H9 (cell line): ENCODE measurements at regions not wholly inside any gene's neighbourhood (a gene's known extent, or its start where the extent isn't known, plus 50 kb on each side); places are given as distances from the start of the nearest gene placed in this dataset.

ENCODE experiments used
- DNase-seq: peaks from one replicate; pipeline ENCODE4 v3.0.0-alpha.2; 2017
- H2AFZ ChIP-seq: one replicate; pipeline ENCODE4 v1.6.1; 2013; ENCODE audit warnings: mild to moderate bottlenecking, low read length, control low read depth, moderate library complexity
- H2AK5ac ChIP-seq: 2 replicates; pipeline ENCODE4 v1.6.1; 2013; ENCODE audit warnings: low read length, control low read depth, mixed read lengths; ENCODE audit not compliant: insufficient read length
- H2BK120ac ChIP-seq: one replicate; pipeline ENCODE4 v1.6.1; 2013; ENCODE audit warnings: low read depth, mild to moderate bottlenecking, low read length, control low read depth, inconsistent platforms; ENCODE audit not compliant: poor library complexity, severe bottlenecking
- H2BK12ac ChIP-seq: 2 replicates; pipeline ENCODE4 v1.6.1; 2013; ENCODE audit warnings: low read length, control low read depth, mixed read lengths, low read depth; ENCODE audit not compliant: insufficient read length
- H2BK15ac ChIP-seq: 2 replicates; pipeline ENCODE4 v1.6.1; 2013; ENCODE audit warnings: low read depth, low read length, control low read depth
- H2BK20ac ChIP-seq: one replicate; pipeline ENCODE4 v1.6.1; 2013; ENCODE audit warnings: low read depth, mild to moderate bottlenecking, low read length, control low read depth, inconsistent platforms; ENCODE audit not compliant: poor library complexity, severe bottlenecking
- H2BK5ac ChIP-seq: 2 replicates; pipeline ENCODE4 v1.6.1; 2013; ENCODE audit warnings: low read length, control low read depth, mixed read lengths; ENCODE audit not compliant: insufficient read length
- H3K14ac ChIP-seq: 2 replicates; pipeline ENCODE4 v1.6.1; 2013; ENCODE audit warnings: low read length, control low read depth; ENCODE audit not compliant: insufficient read depth
- H3K18ac ChIP-seq: 2 replicates; pipeline ENCODE4 v1.6.1; 2013; ENCODE audit warnings: low read depth, mild to moderate bottlenecking, mixed read lengths, low read length, control low read depth; ENCODE audit not compliant: insufficient read length
- H3K23ac ChIP-seq: 2 replicates; pipeline ENCODE4 v1.6.1; 2013; ENCODE audit warnings: low read length, control low read depth, mixed read lengths, low read depth; ENCODE audit not compliant: insufficient read length
- H3K23me2 ChIP-seq: 2 replicates; pipeline ENCODE4 v1.6.1; 2013; ENCODE audit warnings: low read depth, mild to moderate bottlenecking, mixed read lengths, low read length, control low read depth; ENCODE audit not compliant: insufficient read length, poor library complexity, severe bottlenecking
- H3K27ac ChIP-seq: 2 replicates; pipeline ENCODE4 v1.5.1; 2013; ENCODE audit warnings: low read length, control low read depth, mixed read lengths, low read depth; ENCODE audit not compliant: insufficient read length
- H3K27me3 ChIP-seq: 2 replicates; pipeline ENCODE4 v1.6.1; 2013; ENCODE audit warnings: low read length, control low read depth, inconsistent platforms; ENCODE audit not compliant: insufficient read depth
- H3K4ac ChIP-seq: 2 replicates; pipeline ENCODE4 v1.6.1; 2013; ENCODE audit warnings: low read depth, mild to moderate bottlenecking, control low read depth, inconsistent platforms, low read length, moderate library complexity
- H3K4me1 ChIP-seq: 2 replicates; pipeline ENCODE4 v1.6.1; 2013; ENCODE audit warnings: low read length, control low read depth, inconsistent platforms; ENCODE audit not compliant: insufficient read depth
- H3K4me2 ChIP-seq: 2 replicates; pipeline ENCODE4 v1.6.1; 2013; ENCODE audit warnings: low read length, control low read depth, mixed read lengths; ENCODE audit not compliant: insufficient read length, insufficient read depth
- H3K56ac ChIP-seq: 2 replicates; pipeline ENCODE4 v1.6.1; 2013; ENCODE audit warnings: low read depth, mild to moderate bottlenecking, mixed read lengths, low read length, control low read depth; ENCODE audit not compliant: insufficient read length
- H3K79me1 ChIP-seq: 2 replicates; pipeline ENCODE4 v1.6.1; 2013; ENCODE audit warnings: low read depth, mild to moderate bottlenecking, moderate library complexity, low read length, control low read depth, inconsistent platforms; ENCODE audit not compliant: insufficient read depth, poor library complexity, severe bottlenecking
- H3K79me2 ChIP-seq: 2 replicates; pipeline ENCODE4 v1.6.1; 2013; ENCODE audit warnings: low read length, control low read depth, inconsistent platforms; ENCODE audit not compliant: insufficient read depth
- H3K9ac ChIP-seq: 2 replicates; pipeline ENCODE4 v1.6.1; 2013; ENCODE audit warnings: low read length, control low read depth, mixed read lengths; ENCODE audit not compliant: insufficient read length; ENCODE audit errors: extremely low read depth
- H3K9me3 ChIP-seq: one replicate; pipeline ENCODE4 v1.6.1; 2013; ENCODE audit warnings: low read depth, low read length, inconsistent platforms; ENCODE audit not compliant: control insufficient read depth
- H3T11ph ChIP-seq: one replicate; pipeline ENCODE4 v1.6.1; 2013; ENCODE audit warnings: mild to moderate bottlenecking, low read length, control low read depth, inconsistent platforms
- H4K20me1 ChIP-seq: one replicate; pipeline ENCODE4 v1.6.1; 2013; ENCODE audit not compliant: control insufficient read depth, insufficient read length, insufficient read depth
- H4K5ac ChIP-seq: 2 replicates; pipeline ENCODE4 v1.6.1; 2013; ENCODE audit warnings: low read depth, mild to moderate bottlenecking, mixed read lengths, low read length, control low read depth; ENCODE audit not compliant: insufficient read length
- H4K8ac ChIP-seq: replicated peaks from 2 replicates; pipeline ENCODE4 v1.6.1; 2013; ENCODE audit warnings: low read length, control low read depth, mixed read lengths, low read depth; ENCODE audit not compliant: insufficient read length
- H4K91ac ChIP-seq: 2 replicates; pipeline ENCODE4 v1.6.1; 2013; ENCODE audit warnings: low read depth, mild to moderate bottlenecking, moderate library complexity, mixed read lengths, low read length, control low read depth; ENCODE audit not compliant: insufficient read length
- H3K27ac Mint-ChIP-seq, 3 experiments: 2 replicates in 2 of 3; 3 replicates in 1 of 3; pipeline ENCODE4 v1.8.0; 2020 to 2021; ENCODE audit warnings: mixed read lengths in 3 of 3, mild to moderate bottlenecking in 1 of 3, moderate library complexity in 1 of 3
- H3K27me3 Mint-ChIP-seq: 2 replicates; pipeline ENCODE4 v1.8.0; 2021; ENCODE audit warnings: low read depth, mild to moderate bottlenecking, moderate library complexity, mixed read lengths
- H3K36me3 Mint-ChIP-seq, 3 experiments: 2 replicates in 2 of 3; 3 replicates in 1 of 3; pipeline ENCODE4 v1.8.0; 2020 to 2021; ENCODE audit warnings: low read depth in 3 of 3, mixed read lengths in 3 of 3; ENCODE audit not compliant: insufficient read depth in 1 of 3
- H3K4me1 Mint-ChIP-seq, 2 experiments: 2 replicates each; pipeline ENCODE4 v1.8.0; 2020; ENCODE audit warnings: mixed read lengths in 2 of 2
- H3K4me3 Mint-ChIP-seq, 2 experiments: 2 replicates in 1 of 2; 3 replicates in 1 of 2; pipeline ENCODE4 v1.8.0; 2020 to 2021; ENCODE audit warnings: mild to moderate bottlenecking in 2 of 2, mixed read lengths in 2 of 2, moderate library complexity in 1 of 2
- H3K9me3 Mint-ChIP-seq, 2 experiments: 2 replicates in 1 of 2; 3 replicates in 1 of 2; pipeline ENCODE4 v1.8.0; 2020; ENCODE audit warnings: mild to moderate bottlenecking in 2 of 2, mixed read lengths in 2 of 2, moderate library complexity in 1 of 2
- WGBS: extraction: QIAGEN DNeasy Blood & Tissue Kit; methylation state at CpG from one replicate; pipeline ENCODE4 v1.1.7; 2013; ENCODE audit warnings: missing lambda C conversion rate, low lambda C conversion rate, mixed read lengths; ENCODE audit not compliant: insufficient read length; ENCODE audit errors: extremely low coverage; 5-methylcytosine and 5-hydroxymethylcytosine counted together
- TF ChIP-seq, protein P1 (sequence below): fragments of 200-600 bp; sonication (generic); conservative IDR thresholded peaks from 3 replicates; pipeline ENCODE4 v1.8.0; 2021; ENCODE audit warnings: antibody characterized with exemption, mild to moderate bottlenecking

DNA sequence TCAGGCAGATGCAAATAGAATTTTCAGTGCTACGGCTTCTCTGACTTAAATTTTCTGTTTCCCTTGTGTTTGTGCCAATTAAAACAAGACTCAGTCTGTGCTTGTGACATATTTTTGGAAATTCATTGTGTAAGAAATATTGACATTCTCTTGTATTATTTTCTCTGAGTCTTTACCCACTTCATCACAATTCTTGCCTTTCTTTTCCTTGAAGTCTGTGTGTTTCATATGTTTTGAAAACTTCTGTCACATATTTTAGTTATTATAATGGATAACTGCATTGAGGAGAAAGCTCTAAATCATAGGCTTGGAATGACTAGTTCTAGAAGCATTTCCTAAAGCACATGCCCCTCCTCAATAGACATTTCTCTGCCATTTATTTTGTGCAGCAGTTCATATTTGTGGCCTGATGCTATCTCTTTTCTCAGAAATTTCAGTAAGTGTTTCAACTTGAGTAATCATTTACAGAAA is 206.6 kb downstream of the PALM2AKAP2 start:
- no peak overlapping the region for H3K18ac ChIP-seq
- no peak overlapping the region for H2BK20ac ChIP-seq
- Mint-ChIP-seq H3K4me1 (no peaks in the 10 kb centered on the region), H3K27me3 (no peaks in the 10 kb centered on the region), H3K4me3 (no peak overlapping the region), H3K36me3 (peaks cover 0 to 6% (median 4%) of the 10 kb centered on the region in 3 experiments; a peak in 5 of 7 replicates), H3K9me3 (peaks cover 6 to 9% of the 10 kb centered on the region in 2 experiments; a peak in 4 of 5 replicates), H3K27ac (no peak overlapping the region)
- H2BK15ac ChIP-seq: no peak overlapping the region
- H4K91ac ChIP-seq: no peak overlapping the region
- H3T11ph ChIP-seq: no peak overlapping the region
- H3K4me2 ChIP-seq: no peak overlapping the region
- no peaks in the 10 kb centered on the region for H3K23me2 ChIP-seq
- H3K4me1 ChIP-seq: no peaks in the 10 kb centered on the region
- H3K23ac ChIP-seq: no peak overlapping the region
- TF ChIP-seq, protein P1, sequence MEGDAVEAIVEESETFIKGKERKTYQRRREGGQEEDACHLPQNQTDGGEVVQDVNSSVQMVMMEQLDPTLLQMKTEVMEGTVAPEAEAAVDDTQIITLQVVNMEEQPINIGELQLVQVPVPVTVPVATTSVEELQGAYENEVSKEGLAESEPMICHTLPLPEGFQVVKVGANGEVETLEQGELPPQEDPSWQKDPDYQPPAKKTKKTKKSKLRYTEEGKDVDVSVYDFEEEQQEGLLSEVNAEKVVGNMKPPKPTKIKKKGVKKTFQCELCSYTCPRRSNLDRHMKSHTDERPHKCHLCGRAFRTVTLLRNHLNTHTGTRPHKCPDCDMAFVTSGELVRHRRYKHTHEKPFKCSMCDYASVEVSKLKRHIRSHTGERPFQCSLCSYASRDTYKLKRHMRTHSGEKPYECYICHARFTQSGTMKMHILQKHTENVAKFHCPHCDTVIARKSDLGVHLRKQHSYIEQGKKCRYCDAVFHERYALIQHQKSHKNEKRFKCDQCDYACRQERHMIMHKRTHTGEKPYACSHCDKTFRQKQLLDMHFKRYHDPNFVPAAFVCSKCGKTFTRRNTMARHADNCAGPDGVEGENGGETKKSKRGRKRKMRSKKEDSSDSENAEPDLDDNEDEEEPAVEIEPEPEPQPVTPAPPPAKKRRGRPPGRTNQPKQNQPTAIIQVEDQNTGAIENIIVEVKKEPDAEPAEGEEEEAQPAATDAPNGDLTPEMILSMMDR: no peak
- no peak overlapping the region for H3K14ac ChIP-seq
- no peak overlapping the region for H4K5ac ChIP-seq
- H2BK5ac ChIP-seq: no peak overlapping the region
- no peaks in the 10 kb centered on the region for H4K20me1 ChIP-seq
- no peaks in the 10 kb centered on the region for H3K79me1 ChIP-seq
- no peak overlapping the region for H3K27ac ChIP-seq
- no peak for DNase-seq
- H2AK5ac ChIP-seq: no peak overlapping the region
- no peak overlapping the region for H2BK12ac ChIP-seq
- H2BK120ac ChIP-seq: no peak overlapping the region
- no peak overlapping the region for H3K4ac ChIP-seq
- no CpG with 5 or more reads among the region's 1 CpG for WGBS
- no peaks in the 10 kb centered on the region for H3K79me2 ChIP-seq
- H3K9ac ChIP-seq: no peak overlapping the region
- H3K9me3 ChIP-seq: no peaks in the 10 kb centered on the region
- no peaks in the 10 kb centered on the region for H3K27me3 ChIP-seq
- no peak overlapping the region for H3K56ac ChIP-seq
- no peak overlapping the region for H2AFZ ChIP-seq
- no peak overlapping the region for H4K8ac ChIP-seq
